ENCODE measurements at regions not wholly inside any gene's neighbourhood (a gene's known extent, or its start where the extent isn't known, plus 50 kb on each side); places are given as distances from the start of the nearest gene placed in this dataset.
"Not testable (repeated sequence)": the region's sequence is repeated elsewhere in the genome, so short reads cannot be mapped to it uniquely, and the experiment has no call there.

DNA sequence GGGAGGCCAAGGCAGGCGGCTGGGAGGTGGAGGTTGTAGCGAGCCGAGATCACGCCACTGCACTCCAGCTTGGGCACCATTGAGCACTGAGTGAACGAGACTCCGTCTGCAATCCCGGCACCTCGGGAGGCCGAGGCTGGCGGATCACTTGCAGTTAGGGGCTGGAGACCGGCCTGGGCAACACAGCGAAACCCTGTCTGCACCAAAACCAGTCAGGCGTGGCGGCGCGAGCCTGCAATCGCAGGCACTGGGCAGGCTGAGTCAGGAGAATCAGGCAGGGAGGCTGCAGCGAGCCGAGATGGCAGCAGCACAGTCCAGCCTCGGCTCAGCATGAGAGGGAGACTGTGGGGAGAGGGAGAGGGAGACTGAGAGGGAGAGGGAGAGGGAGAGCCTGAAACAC is 126.0 kb upstream of the PTPRG start:
- TF ChIP-seq, protein P1, sequence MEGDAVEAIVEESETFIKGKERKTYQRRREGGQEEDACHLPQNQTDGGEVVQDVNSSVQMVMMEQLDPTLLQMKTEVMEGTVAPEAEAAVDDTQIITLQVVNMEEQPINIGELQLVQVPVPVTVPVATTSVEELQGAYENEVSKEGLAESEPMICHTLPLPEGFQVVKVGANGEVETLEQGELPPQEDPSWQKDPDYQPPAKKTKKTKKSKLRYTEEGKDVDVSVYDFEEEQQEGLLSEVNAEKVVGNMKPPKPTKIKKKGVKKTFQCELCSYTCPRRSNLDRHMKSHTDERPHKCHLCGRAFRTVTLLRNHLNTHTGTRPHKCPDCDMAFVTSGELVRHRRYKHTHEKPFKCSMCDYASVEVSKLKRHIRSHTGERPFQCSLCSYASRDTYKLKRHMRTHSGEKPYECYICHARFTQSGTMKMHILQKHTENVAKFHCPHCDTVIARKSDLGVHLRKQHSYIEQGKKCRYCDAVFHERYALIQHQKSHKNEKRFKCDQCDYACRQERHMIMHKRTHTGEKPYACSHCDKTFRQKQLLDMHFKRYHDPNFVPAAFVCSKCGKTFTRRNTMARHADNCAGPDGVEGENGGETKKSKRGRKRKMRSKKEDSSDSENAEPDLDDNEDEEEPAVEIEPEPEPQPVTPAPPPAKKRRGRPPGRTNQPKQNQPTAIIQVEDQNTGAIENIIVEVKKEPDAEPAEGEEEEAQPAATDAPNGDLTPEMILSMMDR (IDR thresholded peaks at IDR 0.05), result not testable (repeated sequence)
- not testable (repeated sequence) for TF ChIP-seq POLR2A (IDR thresholded peaks at IDR 0.05)

Measured in right lobe of liver (tissue), 4 donors.